Gastrocnemius medialis (tissue), 4 donors: ENCODE measurements at regions not wholly inside any gene's neighbourhood (a gene's known extent, or its start where the extent isn't known, plus 50 kb on each side); places are given as distances from the start of the nearest gene placed in this dataset.
A peak's percentile ranks its signal among the peaks of the same experiment; 100 is the strongest.

Source experiments
- ATAC-seq, 2 donors: fragments of 150-250 bp; one replicate each; pipeline ENCODE4 v1.9.1; 2016
- DNase-seq, 2 donors: peaks; one replicate each; pipeline ENCODE4 v3.0.0-alpha.2; 2019
- H3K27ac ChIP-seq, 4 donors: fragments of 200-600 bp; sonication (generic); 1 replicate in 1 of 4; 2 replicates in 3 of 4; pipeline ENCODE4 v1.5.1; 2016 to 2018; ENCODE audit warnings: mild to moderate bottlenecking in 2 of 4, moderate library complexity in 1 of 4
- H3K27me3 ChIP-seq, 3 donors: fragments of 200-600 bp; sonication (generic) in 2 of 3; 1 replicate in 1 of 3; 2 replicates in 2 of 3; pipeline versions ENCODE4 v1.5.1 to v1.6.0; 2016 to 2019; ENCODE audit warnings: mild to moderate bottlenecking in 1 of 3, moderate library complexity in 1 of 3
- H3K36me3 ChIP-seq, 2 donors: fragments of 200-600 bp; sonication (generic) in 1 of 2; one replicate each; pipeline ENCODE4 v1.5.1; 2017 to 2018
- H3K4me1 ChIP-seq, 2 donors: fragments of 200-600 bp; sonication (generic) in 1 of 2; one replicate each; pipeline ENCODE4 v1.5.1; 2016 to 2017; ENCODE audit warnings: mild to moderate bottlenecking in 2 of 2
- H3K4me3 ChIP-seq, 4 donors: fragments of 200-600 bp; sonication (generic) in 3 of 4; 1 replicate in 1 of 4; 2 replicates in 3 of 4; pipeline ENCODE4 v1.5.1; 2016 to 2019; ENCODE audit warnings: mild to moderate bottlenecking in 2 of 4
- H3K9me3 ChIP-seq, 3 donors: fragments of 200-600 bp; sonication (generic) in 2 of 3; 1 replicate in 1 of 3; 2 replicates in 2 of 3; pipeline ENCODE4 v1.5.1; 2016 to 2019
- POLR2A ChIP-seq, 2 donors: fragments of 450-650 bp; IDR thresholded peaks; one replicate each; pipeline ENCODE4 v1.6.1; 2017; ENCODE audit warnings: antibody characterized with exemption in 2 of 2, mild to moderate bottlenecking in 2 of 2, moderate library complexity in 2 of 2
- in situ Hi-C, 4 donors: fragments of 200-750 bp; cut with MboI; loops; one replicate each; pipeline versions ENCODE4 v1.15.0 to v1.8.0; 2017; ENCODE audit warnings: low sequenced_read_pairs in 4 of 4
- intact Hi-C: fragments of 100-400 bp; cut with DNase I; formaldehyde crosslinking; loops from one replicate; pipeline ENCODE4 v1.15.1; 2023; ENCODE audit warnings: low total_unique reads
- TF ChIP-seq, protein P1 (sequence below), 5 experiments: fragments of 450-650 bp in 3 of 5; fragments of 200-600 bp in 2 of 5; sonication (generic) in 2 of 5; IDR thresholded peaks in 4 of 5; conservative IDR thresholded peaks in 1 of 5; 1 replicate in 4 of 5; 2 replicates in 1 of 5; pipeline ENCODE4 v1.5.1; 2016 to 2019; ENCODE audit warnings: antibody characterized with exemption in 5 of 5, mild to moderate bottlenecking in 3 of 5, moderate library complexity in 3 of 5

DNA sequence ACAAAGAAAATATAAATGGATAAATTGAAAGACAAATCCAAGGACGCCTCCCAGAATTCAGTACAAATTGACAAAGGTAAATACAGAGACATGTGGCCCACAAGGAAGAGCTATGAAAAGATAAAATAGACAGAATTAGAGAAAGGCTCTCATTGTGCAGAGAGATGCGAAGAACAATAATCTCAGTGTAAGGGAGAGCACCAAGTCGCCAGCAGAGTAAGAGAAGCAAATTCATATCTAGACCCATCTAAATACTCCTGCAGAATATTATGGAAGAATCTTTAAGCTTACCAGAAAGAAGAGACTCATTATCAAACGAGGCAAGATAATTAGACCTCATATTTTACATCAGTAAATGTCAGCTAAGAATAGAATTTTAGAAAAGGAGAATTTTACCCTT lies 101.7 kb upstream of the ITGA1 start:
- Histone ChIP-seq H3K27ac (no peak overlapping the region), H3K36me3 (no peaks in the 10 kb centered on the region), H3K27me3 (no peaks in the 10 kb centered on the region), H3K4me3 (no peak overlapping the region), H3K9me3 (no peaks in the 10 kb centered on the region), H3K4me1 (no peaks in the 10 kb centered on the region)
- DNase-seq (no peak), ATAC-seq (no peak)
- in situ Hi-C loops (loop anchor here in 1 of 4 donors (25.0 kb wide), 1 partner anchor 226 kb away; no protein-coding TSS in a partner anchor), intact Hi-C loops (no loop called here)
- TF ChIP-seq, protein P1, sequence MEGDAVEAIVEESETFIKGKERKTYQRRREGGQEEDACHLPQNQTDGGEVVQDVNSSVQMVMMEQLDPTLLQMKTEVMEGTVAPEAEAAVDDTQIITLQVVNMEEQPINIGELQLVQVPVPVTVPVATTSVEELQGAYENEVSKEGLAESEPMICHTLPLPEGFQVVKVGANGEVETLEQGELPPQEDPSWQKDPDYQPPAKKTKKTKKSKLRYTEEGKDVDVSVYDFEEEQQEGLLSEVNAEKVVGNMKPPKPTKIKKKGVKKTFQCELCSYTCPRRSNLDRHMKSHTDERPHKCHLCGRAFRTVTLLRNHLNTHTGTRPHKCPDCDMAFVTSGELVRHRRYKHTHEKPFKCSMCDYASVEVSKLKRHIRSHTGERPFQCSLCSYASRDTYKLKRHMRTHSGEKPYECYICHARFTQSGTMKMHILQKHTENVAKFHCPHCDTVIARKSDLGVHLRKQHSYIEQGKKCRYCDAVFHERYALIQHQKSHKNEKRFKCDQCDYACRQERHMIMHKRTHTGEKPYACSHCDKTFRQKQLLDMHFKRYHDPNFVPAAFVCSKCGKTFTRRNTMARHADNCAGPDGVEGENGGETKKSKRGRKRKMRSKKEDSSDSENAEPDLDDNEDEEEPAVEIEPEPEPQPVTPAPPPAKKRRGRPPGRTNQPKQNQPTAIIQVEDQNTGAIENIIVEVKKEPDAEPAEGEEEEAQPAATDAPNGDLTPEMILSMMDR (IDR thresholded peaks at IDR 0.05 in 4 of 5, conservative IDR thresholded peaks at IDR 0.05 in 1 of 5), result no peak
- TF ChIP-seq POLR2A (IDR thresholded peaks at IDR 0.05), result no peak

DNA sequence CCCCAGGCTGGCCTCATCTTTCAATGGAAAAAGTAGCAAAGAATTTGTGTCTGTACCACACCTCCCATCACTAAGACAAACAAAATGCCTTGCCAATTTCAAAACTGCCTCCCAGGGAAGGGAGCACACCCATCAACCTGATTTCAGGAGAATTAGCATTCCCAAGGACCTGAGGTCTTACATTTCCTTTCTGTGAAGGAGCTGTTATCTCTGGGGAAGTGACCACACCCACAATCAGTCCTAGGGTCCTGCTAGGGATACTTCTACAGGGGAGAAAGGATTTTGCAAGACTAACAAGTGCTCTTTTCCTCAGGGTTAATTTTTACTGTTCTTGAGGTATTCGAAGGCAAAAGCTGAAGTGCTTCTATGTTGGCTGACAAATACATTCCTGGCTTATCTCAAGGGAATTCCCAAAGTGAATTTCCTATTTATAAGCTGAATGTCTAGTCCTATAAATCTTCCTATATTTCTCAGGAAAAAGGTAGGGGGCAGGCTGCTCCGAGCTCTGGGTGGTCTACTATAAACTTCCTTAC lies 97.4 kb upstream of the ITGA1 start:
- in situ Hi-C loops (loop anchor here in 1 of 4 donors (25.0 kb wide), 1 partner anchor 222 kb away; no protein-coding TSS in a partner anchor), intact Hi-C loops (loop anchor here (5.0 kb wide), 1 partner anchor 97 kb away; the partner anchor contains the start of genes ITGA1 and PELO)
- Histone ChIP-seq H3K4me3 (no peak overlapping the region), H3K36me3 (no peaks in the 10 kb centered on the region), H3K9me3 (no peaks in the 10 kb centered on the region), H3K27ac (peak overlapping the region in 3 of 4 donors; percentile 15 to 28 (median 20)), H3K4me1 (no peaks in the 10 kb centered on the region), H3K27me3 (no peaks in the 10 kb centered on the region)
- DNase-seq (no peak), ATAC-seq (no peak)
- TF ChIP-seq, protein P1 (IDR thresholded peaks at IDR 0.05 in 4 of 5, conservative IDR thresholded peaks at IDR 0.05 in 1 of 5), result no peak

DNA sequence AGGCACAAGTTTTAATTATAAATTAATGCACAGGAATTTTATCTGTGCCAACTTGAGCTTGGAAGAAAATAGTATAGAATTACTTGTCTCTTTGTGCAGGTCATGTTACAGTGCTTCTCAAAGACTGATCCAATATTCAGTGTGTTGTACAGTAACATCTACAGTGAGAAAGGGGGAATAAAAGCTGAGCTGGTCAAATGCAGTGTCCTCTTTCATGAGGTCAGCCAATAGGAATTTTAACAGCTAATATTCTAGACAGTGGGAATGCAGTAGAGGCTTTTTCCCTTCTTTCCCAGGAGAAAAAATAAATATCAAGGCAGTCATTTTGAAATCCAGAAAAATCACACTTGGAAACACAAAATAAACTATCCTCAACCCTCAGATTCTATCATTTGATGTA lies 95.7 kb upstream of the ITGA1 start:
- intact Hi-C loops, result loop anchor here (2.0 to 5.0 kb wide), 2 partner anchors 95 to 223 kb away; partner anchors contain the start of genes ITGA1 and PELO
- H3K36me3 ChIP-seq, result no peaks in the 10 kb centered on the region
- no peaks in the 10 kb centered on the region for H3K4me1 ChIP-seq
- H3K4me3 ChIP-seq, result no peak overlapping the region
- no peaks in the 10 kb centered on the region for H3K9me3 ChIP-seq
- DNase-seq (no peak), ATAC-seq (no peak)
- H3K27me3 ChIP-seq, result no peaks in the 10 kb centered on the region
- H3K27ac ChIP-seq, result no peak overlapping the region
- TF ChIP-seq, protein P1 (IDR thresholded peaks at IDR 0.05 in 4 of 5, conservative IDR thresholded peaks at IDR 0.05 in 1 of 5), result no peak
- TF ChIP-seq POLR2A (IDR thresholded peaks at IDR 0.05), result no peak
- in situ Hi-C loops, result loop anchor here in 1 of 4 donors (25.0 kb wide), 1 partner anchor 220 kb away; no protein-coding TSS in a partner anchor

DNA sequence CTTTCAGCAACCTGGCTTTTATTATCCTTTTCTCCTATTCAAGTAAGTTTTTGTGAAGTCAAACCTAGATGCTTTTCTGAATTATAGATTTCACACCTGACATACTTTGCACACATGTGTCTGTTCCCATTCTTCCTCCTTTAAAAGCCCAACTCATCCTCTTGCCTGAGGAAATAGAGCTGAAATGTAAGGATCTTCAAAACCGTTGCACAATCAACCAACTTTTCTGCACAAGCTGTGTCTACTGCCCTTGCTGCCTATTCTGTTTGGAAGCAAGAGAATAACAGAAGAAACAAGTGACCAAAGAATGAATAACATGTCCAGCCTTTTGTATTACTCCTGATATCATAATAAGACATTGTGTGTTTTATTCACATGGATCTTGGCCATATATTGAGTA lies 95.1 kb upstream of the ITGA1 start:
- intact Hi-C loops (loop anchor here (2.0 to 5.0 kb wide), 2 partner anchors 95 to 222 kb away; partner anchors contain the start of genes ITGA1 and PELO), in situ Hi-C loops (loop anchor here in 1 of 4 donors (25.0 kb wide), 1 partner anchor 220 kb away; no protein-coding TSS in a partner anchor)
- ATAC-seq (no peak), DNase-seq (no peak)
- no peaks in the 10 kb centered on the region for H3K9me3 ChIP-seq
- H3K27ac ChIP-seq, result no peak overlapping the region
- no peak for TF ChIP-seq POLR2A (IDR thresholded peaks at IDR 0.05)
- TF ChIP-seq, protein P1 (IDR thresholded peaks at IDR 0.05 in 4 of 5, conservative IDR thresholded peaks at IDR 0.05 in 1 of 5), result no peak
- H3K36me3 ChIP-seq, result no peaks in the 10 kb centered on the region
- H3K27me3 ChIP-seq, result no peaks in the 10 kb centered on the region
- H3K4me3 ChIP-seq, result no peak overlapping the region
- H3K4me1 ChIP-seq, result no peaks in the 10 kb centered on the region
